ENCODE measurements at regions not wholly inside any gene's neighbourhood (a gene's known extent, or its start where the extent isn't known, plus 50 kb on each side); places are given as distances from the start of the nearest gene placed in this dataset.

GRCh38 chr17:79220713-79221291, 146.2 kb downstream of the ENGASE start:
- DNase-seq (ENCODE audit: low spot score): no peak

GRCh38 chr17:79220201-79220712, 145.6 kb downstream of the ENGASE start:
- DNase-seq (ENCODE audit: low spot score): no peak

- DNase-seq (ENCODE audit: low spot score): no peak
Observed at GRCh38 chr17:79219208-79219935, 144.7 kb downstream of the ENGASE start.

GRCh38 chr17:79218825-79219200, 144.2 kb downstream of the ENGASE start:
- DNase-seq (ENCODE audit: low spot score): no peak

GRCh38 chr17:79218175-79218824, 143.7 kb downstream of the ENGASE start:
- no peak for DNase-seq (ENCODE audit: low spot score)

GRCh38 chr17:79217473-79218135, 143.0 kb downstream of the ENGASE start:
- DNase-seq (ENCODE audit: low spot score): no peak

GRCh38 chr17:79216826-79217225, 142.2 kb downstream of the ENGASE start:
- no peak for DNase-seq (ENCODE audit: low spot score)

GRCh38 chr17:79216391-79216790, 141.8 kb downstream of the ENGASE start:
- DNase-seq (ENCODE audit: low spot score): no peak

- no peak for DNase-seq (ENCODE audit: low spot score)
Observed at GRCh38 chr17:79215631-79216030, 141.0 kb downstream of the ENGASE start.

- no peak for DNase-seq (ENCODE audit: low spot score)
Observed at GRCh38 chr17:79214940-79215604, 140.4 kb downstream of the ENGASE start.

- no peak for DNase-seq (ENCODE audit: low spot score)
Observed at GRCh38 chr17:79214459-79214858, 139.8 kb downstream of the ENGASE start.

GRCh38 chr17:79213305-79213704, 138.7 kb downstream of the ENGASE start:
- DNase-seq (ENCODE audit: low spot score): no peak

GRCh38 chr17:79212149-79213087, 137.8 kb downstream of the ENGASE start:
- no peak for DNase-seq (ENCODE audit: low spot score)

GRCh38 chr17:79211061-79211770, 136.6 kb downstream of the ENGASE start:
- DNase-seq (ENCODE audit: low spot score): no peak

GRCh38 chr17:79210638-79211037, 136.0 kb downstream of the ENGASE start:
- DNase-seq (ENCODE audit: low spot score): no peak

GRCh38 chr17:79207960-79208359, 133.3 kb downstream of the ENGASE start:
- DNase-seq (ENCODE audit: low spot score): no peak

- DNase-seq (ENCODE audit: low spot score): no peak
Observed at GRCh38 chr17:79205688-79206205, 131.1 kb downstream of the ENGASE start.

GRCh38 chr17:79204261-79204660, 129.6 kb downstream of the ENGASE start:
- DNase-seq (ENCODE audit: low spot score): no peak

- no peak for DNase-seq (ENCODE audit: low spot score)
Observed at GRCh38 chr17:79203657-79204056, 129.0 kb downstream of the ENGASE start.

GRCh38 chr17:79203016-79203415, 128.4 kb downstream of the ENGASE start:
- no peak for DNase-seq (ENCODE audit: low spot score)
